ENCODE measurements at regions not wholly inside any gene's neighbourhood (a gene's known extent, or its start where the extent isn't known, plus 50 kb on each side); places are given as distances from the start of the nearest gene placed in this dataset.

DNA sequence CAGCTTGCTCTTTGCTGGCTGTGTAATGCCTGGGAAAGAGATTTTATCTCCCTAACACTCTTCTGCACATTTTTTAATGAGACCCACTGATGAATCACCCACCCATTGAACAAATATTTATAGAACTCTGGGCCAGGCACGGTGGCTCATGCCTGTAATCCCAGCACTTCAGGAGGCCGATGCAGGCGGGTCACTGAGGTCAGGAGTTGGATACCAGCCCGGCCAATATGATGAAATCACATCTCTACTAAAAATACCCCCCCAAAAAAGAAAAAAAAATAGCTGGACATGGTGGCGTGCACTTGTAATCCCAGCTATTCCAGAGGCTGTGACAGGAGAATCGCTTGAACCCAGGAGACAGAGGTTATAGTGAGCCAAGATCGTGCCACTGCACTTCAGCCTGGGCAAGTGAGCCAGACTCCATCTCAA is 82.1 kb upstream of the SIRPA start:
- TF ChIP-seq, protein P1, sequence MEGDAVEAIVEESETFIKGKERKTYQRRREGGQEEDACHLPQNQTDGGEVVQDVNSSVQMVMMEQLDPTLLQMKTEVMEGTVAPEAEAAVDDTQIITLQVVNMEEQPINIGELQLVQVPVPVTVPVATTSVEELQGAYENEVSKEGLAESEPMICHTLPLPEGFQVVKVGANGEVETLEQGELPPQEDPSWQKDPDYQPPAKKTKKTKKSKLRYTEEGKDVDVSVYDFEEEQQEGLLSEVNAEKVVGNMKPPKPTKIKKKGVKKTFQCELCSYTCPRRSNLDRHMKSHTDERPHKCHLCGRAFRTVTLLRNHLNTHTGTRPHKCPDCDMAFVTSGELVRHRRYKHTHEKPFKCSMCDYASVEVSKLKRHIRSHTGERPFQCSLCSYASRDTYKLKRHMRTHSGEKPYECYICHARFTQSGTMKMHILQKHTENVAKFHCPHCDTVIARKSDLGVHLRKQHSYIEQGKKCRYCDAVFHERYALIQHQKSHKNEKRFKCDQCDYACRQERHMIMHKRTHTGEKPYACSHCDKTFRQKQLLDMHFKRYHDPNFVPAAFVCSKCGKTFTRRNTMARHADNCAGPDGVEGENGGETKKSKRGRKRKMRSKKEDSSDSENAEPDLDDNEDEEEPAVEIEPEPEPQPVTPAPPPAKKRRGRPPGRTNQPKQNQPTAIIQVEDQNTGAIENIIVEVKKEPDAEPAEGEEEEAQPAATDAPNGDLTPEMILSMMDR (conservative IDR thresholded peaks at IDR 0.05): no peak
- peaks cover 6% of the 10 kb centered on the region for H3K27me3 Mint-ChIP-seq (ENCODE audit: insufficient read depth)
- no peak overlapping the region for H3K9ac ChIP-seq (ENCODE audit: extremely low read depth, low read length, poor library complexity, severe bottlenecking)

GRCh38 chr20:1811621-1812498 is 83.3 kb upstream of the SIRPA start:
- H3K36me3 ChIP-seq (ENCODE audit: control insufficient read depth, insufficient read depth, low read length): no peaks in the 10 kb centered on the region
- no peak overlapping the region for H3K9ac ChIP-seq (ENCODE audit: extremely low read depth, low read length, poor library complexity, severe bottlenecking)
- H3K27ac ChIP-seq (ENCODE audit: low read depth, low read length): peak overlapping the region; percentile 85
- no peaks in the 10 kb centered on the region for H3K27me3 ChIP-seq (ENCODE audit: control insufficient read depth, insufficient read depth, low read length, poor library complexity, severe bottlenecking)
- no peaks in the 10 kb centered on the region for H3K36me3 Mint-ChIP-seq (ENCODE audit: low read depth)
- TF ChIP-seq, protein P1 (conservative IDR thresholded peaks at IDR 0.05): peak; percentile 19
- H3K4me3 Mint-ChIP-seq: no peak overlapping the region
- H3K9me3 ChIP-seq (ENCODE audit: control insufficient read depth, low read length): no peaks in the 10 kb centered on the region
- DNase-seq: peak; percentile 65
- H3K9me3 Mint-ChIP-seq: no peaks in the 10 kb centered on the region
- WGBS, 2 experiments (ENCODE audit: insufficient coverage in 1 of 2, insufficient read length in 1 of 2): 20 to 47% methylated on average over 3 to 5 of the region's 5 CpGs
- peaks cover 18% of the 10 kb centered on the region for H3K4me1 Mint-ChIP-seq
- peak overlapping the region; percentile 19 for H3K27ac Mint-ChIP-seq
- no peaks in the 10 kb centered on the region for H3K4me1 ChIP-seq (ENCODE audit: control insufficient read depth, insufficient read depth, low read length)
- H3K27me3 Mint-ChIP-seq (ENCODE audit: insufficient read depth): peaks cover 6% of the 10 kb centered on the region
- no peak overlapping the region for H3K4me3 ChIP-seq (ENCODE audit: low read length)

More for the DNA sequence above, 82.1 kb upstream of the SIRPA start:
- H3K4me1 ChIP-seq (ENCODE audit: control insufficient read depth, insufficient read depth, low read length): no peaks in the 10 kb centered on the region
- H3K9me3 ChIP-seq (ENCODE audit: control insufficient read depth, low read length): no peaks in the 10 kb centered on the region
- H3K4me3 Mint-ChIP-seq: no peak overlapping the region
- no peaks in the 10 kb centered on the region for H3K36me3 ChIP-seq (ENCODE audit: control insufficient read depth, insufficient read depth, low read length)
- H3K27ac ChIP-seq (ENCODE audit: low read depth, low read length): no peak overlapping the region
- peaks cover 18% of the 10 kb centered on the region for H3K4me1 Mint-ChIP-seq
- peaks cover 2% of the 10 kb centered on the region for H3K27me3 ChIP-seq (ENCODE audit: control insufficient read depth, insufficient read depth, low read length, poor library complexity, severe bottlenecking)
- no peaks in the 10 kb centered on the region for H3K36me3 Mint-ChIP-seq (ENCODE audit: low read depth)
- no peaks in the 10 kb centered on the region for H3K9me3 Mint-ChIP-seq
- H3K27ac Mint-ChIP-seq: no peak overlapping the region
- DNase-seq: peak; percentile 1
- WGBS, 2 experiments (ENCODE audit: insufficient coverage in 1 of 2, insufficient read length in 1 of 2): 89 to 95% methylated on average over 2 to 7 of the region's 7 CpGs
- no peak overlapping the region for H3K4me3 ChIP-seq (ENCODE audit: low read length)

- 60 to 67% methylated on average over 3 to 7 of the region's 7 CpGs for WGBS, 2 experiments (ENCODE audit: insufficient coverage in 1 of 2, insufficient read length in 1 of 2)
- H3K4me1 Mint-ChIP-seq: peaks cover 18% of the 10 kb centered on the region
- no peaks in the 10 kb centered on the region for H3K27me3 ChIP-seq (ENCODE audit: control insufficient read depth, insufficient read depth, low read length, poor library complexity, severe bottlenecking)
- H3K4me1 ChIP-seq (ENCODE audit: control insufficient read depth, insufficient read depth, low read length): no peaks in the 10 kb centered on the region
- no peak overlapping the region for H3K4me3 ChIP-seq (ENCODE audit: low read length)
- no peaks in the 10 kb centered on the region for H3K36me3 ChIP-seq (ENCODE audit: control insufficient read depth, insufficient read depth, low read length)
- H3K36me3 Mint-ChIP-seq (ENCODE audit: low read depth): no peaks in the 10 kb centered on the region
- peak; percentile 49 for DNase-seq
- H3K27me3 Mint-ChIP-seq (ENCODE audit: insufficient read depth): peaks cover 6% of the 10 kb centered on the region
- TF ChIP-seq, protein P1 (conservative IDR thresholded peaks at IDR 0.05): no peak
- no peaks in the 10 kb centered on the region for H3K9me3 ChIP-seq (ENCODE audit: control insufficient read depth, low read length)
- H3K27ac Mint-ChIP-seq: peak overlapping the region; percentile 19
- H3K9me3 Mint-ChIP-seq: no peaks in the 10 kb centered on the region
- no peak overlapping the region for H3K4me3 Mint-ChIP-seq
- H3K9ac ChIP-seq (ENCODE audit: extremely low read depth, low read length, poor library complexity, severe bottlenecking): no peak overlapping the region
- H3K27ac ChIP-seq (ENCODE audit: low read depth, low read length): peak overlapping the region; percentile 85
These were observed 84.1 kb upstream of the SIRPA start for GRCh38 chr20:1810926-1811620.
